ENCODE measurements at regions not wholly inside any gene's neighbourhood (a gene's known extent, or its start where the extent isn't known, plus 50 kb on each side); places are given as distances from the start of the nearest gene placed in this dataset.

GRCh38 chr1:204736836-204737235 is 51.3 kb upstream of the LRRN2 start:
- Histone ChIP-seq H3K4me1 (ENCODE audit: insufficient read depth, insufficient read length) (peaks cover under 1% of the 10 kb centered on the region), H3K4me3 (ENCODE audit: insufficient read length, low read depth) (no peak overlapping the region), H3K9me3 (ENCODE audit: insufficient read depth, low read length) (peaks cover 38% of the 10 kb centered on the region), H3K36me3 (ENCODE audit: insufficient read depth, insufficient read length, low read length) (no peaks in the 10 kb centered on the region), H3K9ac (ENCODE audit: insufficient read length, low read depth) (no peak overlapping the region), H3K27me3 (ENCODE audit: insufficient read depth, insufficient read length) (peaks cover 10% of the 10 kb centered on the region)
- no peak for DNase-seq (ENCODE audit: low read depth, low spot score)
- TF ChIP-seq SUZ12 (IDR thresholded peaks at IDR 0.05; ENCODE audit: extremely low read depth, insufficient read depth, insufficient read length) (no peak), ZNF274 (IDR thresholded peaks at IDR 0.05; ENCODE audit: low read depth, low read length) (no peak), YY1 (IDR thresholded peaks at IDR 0.05; ENCODE audit: insufficient read depth, insufficient read length) (no peak)

DNA sequence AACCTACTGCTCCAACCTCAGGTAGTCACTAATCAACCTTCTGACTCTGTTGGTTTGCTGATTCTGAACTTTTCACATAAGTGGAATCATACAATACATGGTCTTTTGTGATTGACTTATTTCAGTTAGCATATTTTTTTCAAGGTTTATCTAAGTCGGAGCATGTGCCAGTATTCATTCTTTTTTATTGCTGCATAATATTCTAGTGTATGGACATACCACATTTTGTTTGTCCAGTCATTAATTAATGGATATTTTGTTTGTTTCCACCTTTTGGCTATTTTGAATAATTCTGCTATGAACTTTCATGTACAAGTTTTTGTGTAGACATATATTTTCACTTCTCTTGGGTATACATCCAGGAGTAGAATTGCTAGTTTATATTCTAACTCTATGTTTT is 53.0 kb upstream of the LRRN2 start:
- peaks cover 6% of the 10 kb centered on the region for H3K27me3 ChIP-seq (ENCODE audit: insufficient read depth, insufficient read length)

GRCh38 chr1:204740354-204740753 is 54.8 kb upstream of the LRRN2 start:
- no peaks in the 10 kb centered on the region for H3K36me3 ChIP-seq (ENCODE audit: insufficient read depth, insufficient read length, low read length)
- DNase-seq (ENCODE audit: low read depth, low spot score), result no peak
- peaks cover 38% of the 10 kb centered on the region for H3K9me3 ChIP-seq (ENCODE audit: insufficient read depth, low read length)
- H3K9ac ChIP-seq (ENCODE audit: insufficient read length, low read depth), result no peak overlapping the region
- TF ChIP-seq SUZ12 (IDR thresholded peaks at IDR 0.05; ENCODE audit: extremely low read depth, insufficient read depth, insufficient read length) (no peak), ZNF274 (IDR thresholded peaks at IDR 0.05; ENCODE audit: low read depth, low read length) (no peak), YY1 (IDR thresholded peaks at IDR 0.05; ENCODE audit: insufficient read depth, insufficient read length) (no peak)
- H3K27me3 ChIP-seq (ENCODE audit: insufficient read depth, insufficient read length), result no peaks in the 10 kb centered on the region
- no peak overlapping the region for H3K4me3 ChIP-seq (ENCODE audit: insufficient read length, low read depth)
- H3K4me1 ChIP-seq (ENCODE audit: insufficient read depth, insufficient read length), result no peaks in the 10 kb centered on the region

More for the DNA sequence above, 53.0 kb upstream of the LRRN2 start:
- no peak overlapping the region for H3K9ac ChIP-seq (ENCODE audit: insufficient read length, low read depth)
- no peak overlapping the region for H3K4me3 ChIP-seq (ENCODE audit: insufficient read length, low read depth)
- H3K9me3 ChIP-seq (ENCODE audit: insufficient read depth, low read length), result peaks cover 38% of the 10 kb centered on the region
- no peak for DNase-seq (ENCODE audit: low read depth, low spot score)
- no peak for TF ChIP-seq SUZ12 (IDR thresholded peaks at IDR 0.05; ENCODE audit: extremely low read depth, insufficient read depth, insufficient read length)
- H3K4me1 ChIP-seq (ENCODE audit: insufficient read depth, insufficient read length), result no peaks in the 10 kb centered on the region
- no peaks in the 10 kb centered on the region for H3K36me3 ChIP-seq (ENCODE audit: insufficient read depth, insufficient read length, low read length)

- Histone ChIP-seq H3K36me3 (ENCODE audit: insufficient read depth, insufficient read length, low read length) (no peaks in the 10 kb centered on the region), H3K4me3 (ENCODE audit: insufficient read length, low read depth) (no peak overlapping the region), H3K4me1 (ENCODE audit: insufficient read depth, insufficient read length) (no peaks in the 10 kb centered on the region), H3K27me3 (ENCODE audit: insufficient read depth, insufficient read length) (no peaks in the 10 kb centered on the region), H3K9me3 (ENCODE audit: insufficient read depth, low read length) (peaks cover 38% of the 10 kb centered on the region), H3K9ac (ENCODE audit: insufficient read length, low read depth) (no peak overlapping the region)
- no peak for TF ChIP-seq ZNF274 (IDR thresholded peaks at IDR 0.05; ENCODE audit: low read depth, low read length)
- no peak for TF ChIP-seq SUZ12 (IDR thresholded peaks at IDR 0.05; ENCODE audit: extremely low read depth, insufficient read depth, insufficient read length)
- no peak for TF ChIP-seq YY1 (IDR thresholded peaks at IDR 0.05; ENCODE audit: insufficient read depth, insufficient read length)
- DNase-seq (ENCODE audit: low read depth, low spot score), result no peak
These were observed 55.9 kb upstream of the LRRN2 start for GRCh38 chr1:204741440-204741839.

- TF ChIP-seq YY1 (IDR thresholded peaks at IDR 0.05; ENCODE audit: insufficient read depth, insufficient read length) (no peak), SUZ12 (IDR thresholded peaks at IDR 0.05; ENCODE audit: extremely low read depth, insufficient read depth, insufficient read length) (no peak), ZNF274 (IDR thresholded peaks at IDR 0.05; ENCODE audit: low read depth, low read length) (no peak)
- Histone ChIP-seq H3K9ac (ENCODE audit: insufficient read length, low read depth) (no peak overlapping the region), H3K27me3 (ENCODE audit: insufficient read depth, insufficient read length) (no peaks in the 10 kb centered on the region), H3K4me3 (ENCODE audit: insufficient read length, low read depth) (no peak overlapping the region), H3K4me1 (ENCODE audit: insufficient read depth, insufficient read length) (no peaks in the 10 kb centered on the region), H3K9me3 (ENCODE audit: insufficient read depth, low read length) (peaks cover 26% of the 10 kb centered on the region), H3K36me3 (ENCODE audit: insufficient read depth, insufficient read length, low read length) (no peaks in the 10 kb centered on the region)
- no peak for DNase-seq (ENCODE audit: low read depth, low spot score)
These were observed 57.2 kb upstream of the LRRN2 start for GRCh38 chr1:204742676-204743251.

DNA sequence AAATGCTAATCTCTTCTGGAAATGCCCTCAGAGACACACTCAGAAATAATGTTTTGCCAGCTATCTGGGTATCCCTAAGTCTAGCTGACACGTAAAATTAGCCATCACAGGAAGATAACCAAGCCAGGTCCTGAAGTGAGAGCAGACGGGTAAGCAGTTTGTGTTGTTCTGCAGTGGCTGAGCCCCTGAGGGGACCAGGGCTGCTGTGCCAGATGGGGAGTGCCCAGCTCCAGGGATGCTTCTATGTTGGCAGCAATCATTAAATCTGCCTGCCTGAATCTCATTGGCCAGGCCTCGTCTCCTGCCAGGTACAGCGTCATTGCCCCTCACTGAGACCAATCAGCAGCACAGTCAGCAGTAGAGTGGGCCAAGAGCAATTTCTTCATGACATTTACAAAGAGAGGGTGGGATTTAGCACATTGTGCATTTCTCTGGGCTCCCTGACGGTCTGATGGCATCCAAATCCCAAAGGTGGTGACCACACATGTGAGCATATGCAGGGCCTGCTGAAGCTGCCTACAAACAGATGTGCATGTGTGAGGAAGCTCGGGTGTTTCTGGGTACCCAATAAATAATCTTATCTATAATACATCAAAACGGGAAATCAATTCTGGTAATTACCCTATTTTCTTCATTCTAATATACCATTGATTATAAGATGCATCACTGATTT is 58.7 kb upstream of the LRRN2 start:
- no peak overlapping the region for H3K9ac ChIP-seq (ENCODE audit: insufficient read length, low read depth)
- H3K36me3 ChIP-seq (ENCODE audit: insufficient read depth, insufficient read length, low read length), result no peaks in the 10 kb centered on the region
- no peaks in the 10 kb centered on the region for H3K27me3 ChIP-seq (ENCODE audit: insufficient read depth, insufficient read length)
- H3K9me3 ChIP-seq (ENCODE audit: insufficient read depth, low read length), result peaks cover 11% of the 10 kb centered on the region; the same call in 1 of the 2 replicates
- H3K4me3 ChIP-seq (ENCODE audit: insufficient read length, low read depth), result no peak overlapping the region
- DNase-seq (ENCODE audit: low read depth, low spot score), result no peak
- H3K4me1 ChIP-seq (ENCODE audit: insufficient read depth, insufficient read length), result no peaks in the 10 kb centered on the region
- no peak for TF ChIP-seq SUZ12 (IDR thresholded peaks at IDR 0.05; ENCODE audit: extremely low read depth, insufficient read depth, insufficient read length)
- TF ChIP-seq ZNF274 (IDR thresholded peaks at IDR 0.05; ENCODE audit: low read depth, low read length), result no peak
- no peak for TF ChIP-seq YY1 (IDR thresholded peaks at IDR 0.05; ENCODE audit: insufficient read depth, insufficient read length)

GRCh38 chr1:204746838-204747442 is 61.4 kb upstream of the LRRN2 start:
- peak; percentile 72 for DNase-seq (ENCODE audit: low read depth, low spot score)

More at GRCh38 chr1:204746838-204747442, 61.4 kb upstream of the LRRN2 start:
- H3K4me1 ChIP-seq (ENCODE audit: insufficient read depth, insufficient read length), result peaks cover 14% of the 10 kb centered on the region
- no peak overlapping the region for H3K9ac ChIP-seq (ENCODE audit: insufficient read length, low read depth)
- no peak for TF ChIP-seq ZNF274 (IDR thresholded peaks at IDR 0.05; ENCODE audit: low read depth, low read length)
- TF ChIP-seq YY1 (IDR thresholded peaks at IDR 0.05; ENCODE audit: insufficient read depth, insufficient read length), result no peak
- no peak for TF ChIP-seq SUZ12 (IDR thresholded peaks at IDR 0.05; ENCODE audit: extremely low read depth, insufficient read depth, insufficient read length)
- H3K4me3 ChIP-seq (ENCODE audit: insufficient read length, low read depth), result no peak overlapping the region
- peaks cover under 1% of the 10 kb centered on the region; the same call in 1 of the 2 replicates for H3K9me3 ChIP-seq (ENCODE audit: insufficient read depth, low read length)
- no peaks in the 10 kb centered on the region for H3K27me3 ChIP-seq (ENCODE audit: insufficient read depth, insufficient read length)
- H3K36me3 ChIP-seq (ENCODE audit: insufficient read depth, insufficient read length, low read length), result no peaks in the 10 kb centered on the region
